HG03280 (cell line): ENCODE measurements at regions not wholly inside any gene's neighbourhood (a gene's known extent, or its start where the extent isn't known, plus 50 kb on each side); places are given as distances from the start of the nearest gene placed in this dataset.
"Not testable (repeated sequence)": the region's sequence is repeated elsewhere in the genome, so short reads cannot be mapped to it uniquely, and the experiment has no call there.

Experiments used
- ATAC-seq: cut with Tn5 transposase; IDR thresholded peaks from one replicate; pipeline ENCODE4 v1.9.1; 2021; ENCODE audit warnings: mild to moderate bottlenecking, moderate library complexity; ENCODE audit not compliant: unreplicated experiment

DNA sequence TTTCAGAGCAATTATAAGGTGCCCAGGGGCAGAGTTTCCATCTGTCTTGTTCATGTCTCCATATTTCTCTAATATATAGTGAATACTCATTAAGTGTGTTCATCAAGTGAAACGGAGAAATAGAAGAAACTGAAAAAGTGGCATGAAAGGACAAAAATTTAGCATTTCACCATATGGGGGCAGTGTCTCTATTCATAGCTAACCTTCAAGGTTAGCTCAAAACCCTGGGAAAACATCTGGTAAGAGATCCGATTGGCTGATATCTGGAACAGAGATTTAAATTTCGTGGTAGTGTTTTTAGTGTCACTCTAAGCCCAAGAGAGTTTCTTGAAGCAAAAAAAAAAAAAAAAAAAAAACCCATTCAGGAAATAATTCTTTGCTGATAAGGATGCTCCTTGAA lies 367.5 kb downstream of the DAD1 start:
- no peak for ATAC-seq

- ATAC-seq: no peak
Observed at GRCh38 chr14:22220427-22220826, 368.6 kb downstream of the DAD1 start.

DNA sequence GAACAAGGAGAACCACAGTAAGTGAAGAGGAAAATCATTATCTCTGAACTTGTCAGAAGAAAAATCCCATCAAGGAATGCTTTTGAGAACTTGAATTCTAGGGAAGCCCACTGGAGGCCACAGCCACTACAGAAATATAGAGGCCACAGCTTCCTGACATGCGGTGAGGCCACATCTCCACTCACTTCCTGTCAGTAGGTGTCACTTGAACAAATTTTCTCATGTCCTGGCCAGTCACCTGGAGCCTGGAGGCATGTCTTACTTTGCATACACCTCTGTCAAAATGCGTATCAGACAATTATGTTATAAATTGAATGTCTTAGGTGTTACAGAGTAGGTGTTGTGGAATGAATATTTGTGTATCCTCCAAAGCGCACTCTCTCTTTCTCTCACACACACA lies 370.3 kb downstream of the DAD1 start:
- ATAC-seq: no peak

DNA sequence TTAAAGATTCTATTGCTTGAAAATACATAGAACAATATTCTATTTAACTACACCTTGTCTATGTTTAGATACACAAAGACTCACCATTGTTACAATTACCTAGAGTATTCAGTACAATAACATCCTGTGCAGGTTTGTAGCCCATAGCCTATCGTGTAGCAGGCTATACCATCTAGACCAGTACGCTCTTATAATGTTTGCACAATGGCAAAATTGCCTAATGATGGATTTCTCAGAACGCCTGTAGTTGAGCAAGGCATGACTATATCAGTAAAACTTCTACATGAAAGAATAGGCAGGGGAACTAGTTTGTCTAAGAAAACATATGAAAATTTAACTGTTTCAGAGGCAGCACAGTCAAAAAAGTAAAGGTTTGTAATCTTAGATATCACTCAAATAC lies 375.9 kb downstream of the DAD1 start:
- no peak for ATAC-seq

DNA sequence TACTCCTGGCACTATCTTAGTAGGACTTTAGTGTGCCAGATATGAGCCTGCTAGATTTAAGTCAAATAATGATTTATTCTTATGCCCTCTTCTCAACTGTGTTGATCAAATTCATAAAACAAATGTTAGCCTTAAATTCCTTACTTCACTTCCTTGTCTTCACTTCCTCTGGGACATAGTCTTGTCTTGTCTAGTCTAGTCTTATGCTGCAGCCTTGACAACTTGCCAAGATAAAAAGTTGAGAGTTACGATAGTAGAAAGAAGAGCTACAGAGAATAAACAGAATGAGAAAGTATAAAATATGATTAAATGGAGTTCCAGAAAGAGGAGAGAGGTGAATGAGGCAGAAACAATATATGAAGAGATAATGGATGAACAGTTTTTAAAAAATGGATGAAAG lies 378.1 kb downstream of the DAD1 start:
- ATAC-seq: no peak

DNA sequence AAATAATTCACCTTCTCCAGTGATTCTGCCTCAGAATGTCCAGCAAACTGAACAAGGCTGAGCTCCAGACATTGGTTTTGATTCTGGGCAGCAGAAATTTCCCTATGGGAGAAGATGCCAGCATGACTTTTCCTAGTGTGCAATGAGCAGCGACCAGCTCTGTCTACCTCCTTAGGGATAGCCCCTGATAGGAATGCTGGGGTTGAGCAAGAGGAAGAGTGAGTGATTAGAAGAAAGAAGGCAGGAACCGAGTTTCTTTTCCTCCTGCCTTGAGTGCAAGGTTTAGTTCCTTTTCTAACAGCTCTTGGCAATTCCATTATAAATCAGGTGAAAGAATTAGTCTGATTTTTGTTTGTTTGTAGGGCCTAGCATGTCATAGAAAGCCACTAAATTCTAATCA lies 379.0 kb downstream of the DAD1 start:
- ATAC-seq: no peak

DNA sequence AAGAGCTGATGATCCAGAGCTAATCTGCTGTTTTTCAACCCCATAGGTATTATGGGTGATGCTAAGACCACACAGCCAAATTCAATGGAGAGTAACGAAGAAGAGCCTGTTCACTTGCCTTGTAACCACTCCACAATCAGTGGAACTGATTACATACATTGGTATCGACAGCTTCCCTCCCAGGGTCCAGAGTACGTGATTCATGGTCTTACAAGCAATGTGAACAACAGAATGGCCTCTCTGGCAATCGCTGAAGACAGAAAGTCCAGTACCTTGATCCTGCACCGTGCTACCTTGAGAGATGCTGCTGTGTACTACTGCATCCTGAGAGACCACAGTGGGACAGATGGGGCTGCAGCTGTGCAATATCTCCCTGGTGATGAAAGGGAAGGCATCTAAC lies 386.0 kb downstream of the DAD1 start:
- no peak for ATAC-seq

- ATAC-seq: no peak
Observed at GRCh38 chr14:22202313-22202712, 386.7 kb downstream of the DAD1 start.

DNA sequence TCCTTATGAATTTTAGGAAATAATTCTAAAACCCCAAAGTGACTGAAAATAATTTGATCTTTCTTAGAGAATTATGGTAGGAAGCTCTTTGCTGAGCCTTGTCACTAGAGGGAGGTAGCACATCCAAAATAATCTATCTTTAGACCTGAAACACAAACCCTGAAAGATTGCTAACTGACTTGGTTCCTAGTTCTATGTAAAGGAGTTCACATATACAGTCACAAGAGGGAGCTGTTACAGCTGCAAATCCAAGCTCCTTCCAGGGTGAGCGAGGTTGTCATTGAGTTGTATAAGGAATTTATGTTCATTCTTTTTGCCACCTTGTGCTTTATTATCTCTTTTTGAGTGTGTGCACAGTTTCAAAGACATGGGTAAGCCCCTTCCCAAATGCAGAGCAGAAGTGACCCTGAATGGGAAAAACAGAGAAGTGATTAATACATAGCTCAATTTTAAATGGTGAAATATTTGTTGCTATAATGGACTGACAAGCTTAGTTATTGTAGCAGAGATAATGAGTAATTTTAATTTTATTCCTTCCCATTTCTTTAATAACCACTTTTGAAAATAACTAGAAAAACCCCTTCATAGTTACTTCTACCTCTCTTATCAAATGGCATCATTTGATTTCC lies 387.9 kb downstream of the DAD1 start:
- no peak for ATAC-seq

DNA sequence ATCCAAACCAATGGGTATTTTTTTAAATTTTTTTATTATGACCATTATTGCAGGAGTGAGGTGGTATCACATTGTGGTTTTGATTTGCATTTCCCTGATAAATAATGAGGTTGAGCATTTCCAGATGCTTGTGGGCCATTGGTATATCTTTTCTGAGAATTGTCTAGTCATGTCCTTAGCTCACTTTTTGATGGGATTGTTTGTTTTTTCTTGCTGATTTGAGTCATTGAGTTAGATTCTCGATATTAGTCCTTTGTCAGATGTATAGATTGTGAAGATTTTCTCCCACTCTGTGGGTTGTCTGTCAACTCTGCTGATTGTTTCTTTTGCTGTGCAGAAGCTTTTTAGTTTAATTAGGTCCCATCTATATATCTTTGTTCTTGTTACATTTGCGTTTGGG lies 388.9 kb downstream of the DAD1 start:
- not testable (repeated sequence) for ATAC-seq

DNA sequence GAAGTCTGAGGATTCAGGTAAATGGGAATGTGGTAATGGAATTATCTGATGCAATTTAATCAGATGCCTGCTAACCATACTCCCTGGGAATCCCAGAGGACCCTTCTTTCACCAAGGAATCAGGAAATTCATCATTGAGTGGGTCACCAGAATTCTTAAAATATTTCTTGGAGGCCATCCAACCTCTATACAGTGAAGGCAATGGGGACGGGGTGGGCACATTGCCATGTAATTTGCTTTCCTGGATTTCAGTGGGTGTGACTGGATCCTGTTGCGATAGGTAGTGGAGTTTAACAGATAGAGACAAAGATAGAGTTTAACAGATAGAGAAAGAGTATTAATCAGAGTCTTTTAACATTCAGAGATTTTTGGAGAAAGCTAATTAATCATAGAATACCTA lies 394.4 kb downstream of the DAD1 start:
- ATAC-seq: no peak

DNA sequence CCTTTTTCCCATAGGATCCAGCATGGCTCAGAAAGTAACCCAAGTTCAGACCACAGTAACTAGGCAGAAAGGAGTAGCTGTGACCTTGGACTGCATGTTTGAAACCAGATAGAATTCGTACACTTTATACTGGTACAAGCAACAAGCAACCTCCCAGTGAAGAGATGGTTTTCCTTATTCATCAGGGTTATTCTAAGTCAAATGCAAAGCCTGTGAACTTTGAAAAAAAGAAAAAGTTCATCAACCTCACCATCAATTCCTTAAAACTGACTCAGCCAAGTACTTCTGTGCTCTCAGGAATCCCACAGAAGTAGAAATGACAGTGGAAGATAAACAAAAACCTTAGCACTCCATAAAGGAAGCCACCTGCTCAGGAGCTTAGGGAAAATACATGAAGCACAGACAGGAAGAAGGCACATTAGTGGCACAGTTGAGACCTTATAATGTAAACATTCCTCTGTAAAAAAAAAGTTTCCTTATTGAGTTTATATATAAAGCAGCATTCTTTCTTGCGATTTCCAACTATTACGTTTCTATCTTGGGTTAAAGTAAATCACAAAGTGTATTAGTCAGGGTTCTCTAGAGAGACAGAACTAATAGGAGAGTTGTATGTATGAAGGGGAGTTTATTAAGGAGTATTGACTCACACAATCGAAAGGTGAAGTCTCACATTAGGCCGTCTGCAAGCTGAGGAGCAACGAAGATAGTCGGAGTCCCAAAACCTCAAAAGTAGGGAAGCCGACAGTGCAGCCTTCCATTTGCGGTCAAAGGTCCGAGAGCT lies 398.4 kb downstream of the DAD1 start:
- no peak for ATAC-seq

DNA sequence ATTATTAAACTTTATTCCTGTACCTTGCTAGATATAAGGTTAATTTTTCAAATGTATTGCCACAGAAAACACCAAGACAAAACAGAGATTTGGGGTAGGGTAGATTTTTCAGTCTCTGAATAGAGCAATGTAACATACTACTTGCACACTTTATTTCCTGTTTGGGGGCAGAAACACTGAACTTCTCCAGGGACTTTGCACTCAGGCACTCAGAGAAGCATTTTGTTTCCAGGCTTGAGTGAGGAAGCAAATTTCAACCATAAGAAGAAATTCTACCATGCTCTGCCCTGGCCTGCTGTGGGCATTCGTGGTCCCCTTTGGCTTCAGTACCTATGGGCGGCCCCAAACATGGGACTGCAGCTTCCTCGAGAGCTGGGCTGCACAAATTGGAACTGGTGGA lies 399.1 kb downstream of the DAD1 start:
- ATAC-seq: no peak

DNA sequence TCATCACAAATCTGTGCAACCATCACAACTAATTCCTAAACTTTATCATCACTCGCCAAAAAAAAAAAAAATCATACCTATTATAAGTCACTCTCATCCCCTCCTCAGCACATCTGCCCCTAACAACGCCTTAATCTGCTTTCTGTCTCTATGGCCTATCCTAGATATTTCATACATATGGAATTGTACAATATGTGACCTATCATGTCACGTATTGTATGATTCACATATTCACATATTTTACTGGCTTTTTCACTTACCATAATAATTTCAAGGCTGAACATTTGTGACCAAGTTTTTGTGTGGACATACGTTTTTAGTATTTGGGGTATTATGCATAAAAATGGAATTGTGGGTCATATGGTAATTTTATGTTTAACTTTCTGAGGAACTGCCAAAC lies 400.7 kb downstream of the DAD1 start:
- no peak for ATAC-seq

- no peak for ATAC-seq
Observed at GRCh38 chr14:22185789-22186188, 403.2 kb downstream of the DAD1 start.

DNA sequence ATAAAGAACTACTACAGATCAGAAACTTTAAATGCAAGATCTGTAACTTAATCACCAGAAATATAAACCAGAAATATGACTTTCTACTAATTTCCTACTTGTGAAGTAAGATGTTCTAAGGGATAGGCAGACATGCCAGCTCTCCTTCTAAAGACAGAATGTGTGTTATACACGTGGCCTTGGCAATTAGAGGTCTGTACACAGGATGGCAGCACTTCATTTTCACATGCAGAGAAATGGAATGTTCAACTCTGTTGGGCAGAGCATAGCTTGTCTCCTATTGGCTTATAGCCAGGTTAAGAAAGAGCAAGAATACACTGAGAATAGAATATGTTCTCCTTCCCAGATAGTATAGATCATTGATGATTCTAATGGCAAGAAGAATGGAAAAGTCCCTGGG lies 403.8 kb downstream of the DAD1 start:
- no peak for ATAC-seq

GRCh38 chr14:22184830-22185168 lies 404.2 kb downstream of the DAD1 start:
- ATAC-seq: no peak

DNA sequence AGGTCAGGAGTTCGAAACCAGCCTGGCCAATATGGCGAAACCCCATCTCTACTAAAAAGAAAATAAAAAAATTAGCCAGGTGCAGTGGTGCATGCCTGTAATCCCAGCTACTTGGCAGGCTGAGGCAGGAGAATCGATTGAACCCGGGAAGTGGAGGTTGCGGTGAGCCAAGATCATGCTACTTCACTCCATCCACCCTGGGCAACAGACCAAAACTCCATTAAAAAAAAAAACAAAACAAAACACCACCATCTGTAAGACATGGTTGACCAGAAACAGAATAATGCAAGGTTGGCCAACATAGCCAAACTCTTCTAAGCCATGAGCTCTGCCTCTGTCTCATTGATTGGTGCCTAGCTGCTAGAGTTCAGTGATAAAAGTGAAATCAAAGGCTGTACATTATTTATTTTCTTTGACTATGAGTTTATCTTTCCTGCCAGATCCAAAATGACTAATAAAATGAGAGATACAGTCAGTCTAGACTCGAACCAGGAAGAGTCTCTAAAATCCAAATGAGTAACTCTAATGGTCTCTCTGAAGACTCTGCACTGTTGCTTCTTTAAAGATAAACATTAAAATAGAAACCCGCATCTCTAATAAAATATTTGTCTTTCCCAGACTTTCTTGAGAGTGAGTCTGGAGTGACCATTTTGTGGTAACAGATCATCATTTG lies 404.7 kb downstream of the DAD1 start:
- ATAC-seq: no peak

- ATAC-seq: no peak
Observed at GRCh38 chr14:22180045-22180444, 409.0 kb downstream of the DAD1 start.

DNA sequence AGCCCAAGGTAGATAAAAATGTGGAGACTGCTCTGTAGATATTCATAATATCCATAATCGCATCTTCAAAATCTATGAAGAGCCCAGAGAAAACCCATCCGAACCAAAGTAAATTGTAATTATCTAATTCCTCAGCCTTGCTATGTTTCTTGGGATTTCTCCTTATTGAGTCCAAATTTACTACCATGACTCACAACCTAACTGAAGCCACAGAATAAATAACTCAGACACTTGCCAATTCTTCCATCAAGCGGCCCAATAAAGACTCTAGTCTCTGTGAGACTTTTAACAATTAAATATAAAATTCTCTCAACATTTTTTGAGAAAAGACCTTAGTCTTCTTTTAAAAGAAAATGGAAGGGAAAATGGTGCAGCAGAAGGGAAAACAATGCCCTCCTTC lies 409.8 kb downstream of the DAD1 start:
- no peak for ATAC-seq

GRCh38 chr14:22178333-22178839 lies 410.6 kb downstream of the DAD1 start:
- ATAC-seq: no peak

DNA sequence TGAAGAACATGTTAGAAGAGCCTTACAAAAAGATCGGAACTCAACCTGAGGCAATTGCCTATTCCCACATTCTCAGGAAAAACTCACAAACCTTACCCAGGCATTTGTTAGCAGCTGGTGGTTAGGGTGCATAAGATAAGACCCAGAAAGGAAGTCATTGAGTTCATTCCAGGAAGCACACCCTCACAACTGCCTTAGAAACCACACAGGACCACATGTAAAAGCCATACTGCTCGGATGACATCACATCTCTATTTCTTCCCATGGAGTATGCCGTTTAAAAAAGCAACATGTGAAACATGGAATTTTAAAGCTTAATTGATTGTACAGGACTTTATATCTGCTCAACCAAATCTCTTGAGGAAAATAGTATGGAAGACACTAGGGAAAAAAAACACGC lies 411.2 kb downstream of the DAD1 start:
- ATAC-seq: no peak
